ENCODE measurements at regions not wholly inside any gene's neighbourhood (a gene's known extent, or its start where the extent isn't known, plus 50 kb on each side); places are given as distances from the start of the nearest gene placed in this dataset.

DNA sequence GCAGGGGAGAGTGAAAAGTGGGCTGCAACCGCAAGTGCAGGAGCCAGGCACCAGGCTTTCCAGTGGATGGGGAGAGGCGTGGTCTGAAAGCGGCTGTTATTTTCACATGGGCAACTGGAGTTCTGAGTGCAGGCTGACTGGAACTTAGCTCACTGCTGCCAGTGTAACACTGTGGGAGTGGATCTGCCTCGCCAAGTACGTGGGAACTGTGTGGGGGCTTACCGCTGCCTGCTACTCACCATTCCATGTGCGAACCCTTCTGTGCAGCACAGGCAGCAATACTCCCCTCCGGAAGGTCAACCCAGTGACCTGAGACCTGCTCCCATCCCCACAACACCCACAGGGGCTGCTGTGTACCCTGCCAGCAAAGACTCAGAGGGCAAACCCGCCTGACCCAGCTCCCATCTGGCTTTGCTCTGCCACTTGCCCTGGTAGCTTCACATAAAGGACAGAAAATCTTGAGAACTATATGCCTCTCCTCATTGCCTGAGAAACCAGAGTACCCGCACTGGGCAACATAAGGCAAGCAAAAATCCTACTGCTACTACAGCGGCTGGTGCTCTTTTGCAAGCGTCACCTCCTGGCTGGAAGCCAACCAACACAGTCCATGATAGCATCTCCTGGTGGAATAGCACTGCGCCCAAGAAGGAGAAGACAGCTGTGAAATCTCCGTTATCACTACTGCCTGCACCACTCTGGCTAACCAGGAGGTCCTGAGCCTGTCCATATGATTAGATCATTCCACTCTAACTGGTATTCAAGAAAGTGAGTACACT is 54.4 kb upstream of the SIRPG start:
- ChIA-PET POLR2A (no interaction called here), CTCF (interaction anchor here (0.5 kb wide), 1 partner anchor 46 kb away, joined by 3 read pairs; no protein-coding TSS in a partner anchor)
- TF ChIP-seq ARNT (IDR thresholded peaks at IDR 0.05) (no peak), FOXK2 (IDR thresholded peaks at IDR 0.05) (no peak), LEF1 (IDR thresholded peaks at IDR 0.05; ENCODE audit: borderline replicate concordance) (no peak), L3MBTL2 (conservative IDR thresholded peaks at IDR 0.05) (no peak), FOXA1 (IDR thresholded peaks at IDR 0.05) (no peak), SP1 (IDR thresholded peaks at IDR 0.05) (no peak), ELF4 (IDR thresholded peaks at IDR 0.05) (no peak), HDGF (IDR thresholded peaks at IDR 0.05; ENCODE audit: borderline replicate concordance) (no peak), BHLHE40 (IDR thresholded peaks at IDR 0.05; ENCODE audit: borderline replicate concordance) (no peak), FOXM1 (IDR thresholded peaks at IDR 0.05; ENCODE audit: borderline replicate concordance) (no peak), SUZ12 (IDR thresholded peaks at IDR 0.05) (no peak), TARDBP (IDR thresholded peaks at IDR 0.05) (no peak), ZNF384 (IDR thresholded peaks at IDR 0.05) (no peak), NFRKB (IDR thresholded peaks at IDR 0.05) (no peak), CTBP1 (IDR thresholded peaks at IDR 0.05; ENCODE audit: borderline replicate concordance) (no peak)
- TF ChIP-seq, protein P1, sequence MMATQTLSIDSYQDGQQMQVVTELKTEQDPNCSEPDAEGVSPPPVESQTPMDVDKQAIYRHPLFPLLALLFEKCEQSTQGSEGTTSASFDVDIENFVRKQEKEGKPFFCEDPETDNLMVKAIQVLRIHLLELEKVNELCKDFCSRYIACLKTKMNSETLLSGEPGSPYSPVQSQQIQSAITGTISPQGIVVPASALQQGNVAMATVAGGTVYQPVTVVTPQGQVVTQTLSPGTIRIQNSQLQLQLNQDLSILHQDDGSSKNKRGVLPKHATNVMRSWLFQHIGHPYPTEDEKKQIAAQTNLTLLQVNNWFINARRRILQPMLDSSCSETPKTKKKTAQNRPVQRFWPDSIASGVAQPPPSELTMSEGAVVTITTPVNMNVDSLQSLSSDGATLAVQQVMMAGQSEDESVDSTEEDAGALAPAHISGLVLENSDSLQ (IDR thresholded peaks at IDR 0.05) = no peak
- DNase-seq (ENCODE audit: extremely low spot score) = no peak

DNA sequence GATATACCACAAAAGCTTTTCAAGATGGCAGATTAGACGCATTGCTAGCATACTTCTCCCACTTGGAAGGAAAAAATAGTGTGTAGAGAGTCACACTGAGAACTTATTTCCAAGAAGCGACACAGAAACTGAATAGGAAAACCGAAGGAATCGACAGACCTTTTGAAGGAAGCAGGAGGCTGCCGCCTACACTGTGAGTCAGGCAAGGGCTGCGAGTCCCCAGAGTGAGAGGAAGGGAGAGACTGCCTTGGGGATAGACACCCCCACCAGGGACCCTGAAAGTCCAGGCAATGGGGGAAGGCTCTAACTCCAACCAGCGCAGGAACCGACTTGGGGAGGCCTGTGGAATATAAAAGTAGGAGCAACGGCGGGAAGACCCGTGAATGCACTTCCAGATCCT is 53.7 kb upstream of the SIRPG start:
- DNase-seq (ENCODE audit: extremely low spot score) = no peak
- ChIA-PET POLR2A (no interaction called here), CTCF (no interaction called here)
- TF ChIP-seq LEF1 (IDR thresholded peaks at IDR 0.05; ENCODE audit: borderline replicate concordance) (no peak), ELF4 (IDR thresholded peaks at IDR 0.05) (no peak), HDGF (IDR thresholded peaks at IDR 0.05; ENCODE audit: borderline replicate concordance) (no peak), FOXA1 (IDR thresholded peaks at IDR 0.05) (no peak), L3MBTL2 (conservative IDR thresholded peaks at IDR 0.05) (no peak), FOXK2 (IDR thresholded peaks at IDR 0.05) (no peak), SUZ12 (IDR thresholded peaks at IDR 0.05) (no peak), ZNF384 (IDR thresholded peaks at IDR 0.05) (no peak), NFRKB (IDR thresholded peaks at IDR 0.05) (no peak), CTBP1 (IDR thresholded peaks at IDR 0.05; ENCODE audit: borderline replicate concordance) (no peak)

DNA sequence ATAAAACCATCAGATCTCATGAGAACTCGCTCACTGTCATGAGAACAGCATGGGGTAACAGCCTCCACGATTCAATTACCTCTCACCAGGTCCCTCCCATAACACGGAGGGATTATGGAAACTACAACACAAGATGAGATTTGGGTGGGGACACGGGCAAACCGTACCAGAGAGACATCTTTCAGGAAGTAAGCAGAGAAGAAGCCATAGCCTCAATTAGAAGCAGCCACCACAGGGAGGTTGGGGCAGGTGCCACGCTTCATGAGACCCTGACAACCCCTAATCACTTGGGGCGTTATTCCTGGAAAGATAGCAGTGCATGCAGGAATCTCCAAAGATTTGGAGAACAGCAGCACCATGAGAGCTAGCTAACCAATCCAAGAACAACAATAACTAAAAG is 52.9 kb upstream of the SIRPG start:
- no peak for DNase-seq (ENCODE audit: extremely low spot score)
- CTCF ChIA-PET = no interaction called here

DNA sequence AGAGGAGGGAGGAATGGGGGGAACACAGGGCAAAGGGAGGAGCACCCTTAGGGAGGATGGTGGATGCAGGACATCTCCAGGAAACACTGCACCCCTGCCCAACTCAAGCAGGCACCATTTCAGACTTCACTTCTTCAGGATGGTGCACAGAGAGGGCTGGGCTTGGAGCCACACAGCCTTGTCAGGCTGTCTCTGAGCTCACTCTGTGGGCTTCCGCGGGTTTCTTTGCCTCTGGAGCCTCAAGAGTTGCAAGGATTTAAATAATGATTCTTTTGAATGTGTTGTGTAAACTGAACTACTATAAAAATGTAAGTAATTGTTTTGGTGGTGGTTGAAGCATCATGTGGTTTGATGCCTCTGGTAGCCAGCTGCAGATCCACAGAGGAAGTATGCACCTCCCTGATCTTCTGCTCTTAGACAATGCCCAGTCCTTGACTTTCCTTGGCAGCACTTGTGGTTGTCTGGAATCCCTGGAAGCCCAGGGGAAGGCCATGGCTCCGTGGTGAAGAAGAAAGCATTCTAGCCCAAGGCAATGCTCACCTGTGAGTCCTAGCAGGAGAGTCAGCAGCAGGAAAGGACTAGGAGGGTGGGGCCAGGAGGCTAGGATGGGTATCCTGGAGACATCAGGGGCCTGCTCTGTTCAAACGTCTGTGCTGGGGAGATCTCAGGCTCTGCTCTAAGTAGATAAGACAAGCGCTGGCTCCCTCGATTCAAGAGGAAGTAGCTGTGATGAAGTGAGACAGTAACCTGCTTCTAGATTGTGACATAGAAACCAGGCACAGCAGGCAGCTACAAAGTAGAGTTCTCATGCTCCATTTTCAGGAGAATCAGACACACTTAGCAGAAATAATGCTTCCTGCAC is 50.2 kb upstream of the SIRPG start:
- TF ChIP-seq FOXM1 (IDR thresholded peaks at IDR 0.05; ENCODE audit: borderline replicate concordance) = no peak
- no peak for TF ChIP-seq FOXK2 (IDR thresholded peaks at IDR 0.05)
- CTCF ChIA-PET = no interaction called here
- no peak for DNase-seq (ENCODE audit: extremely low spot score)
- POLR2A ChIA-PET = no interaction called here

More for the DNA sequence above, 52.9 kb upstream of the SIRPG start:
- POLR2A ChIA-PET = no interaction called here
- TF ChIP-seq FOXM1 (IDR thresholded peaks at IDR 0.05; ENCODE audit: borderline replicate concordance) (no peak), SUZ12 (IDR thresholded peaks at IDR 0.05) (no peak), TARDBP (IDR thresholded peaks at IDR 0.05) (no peak), LEF1 (IDR thresholded peaks at IDR 0.05; ENCODE audit: borderline replicate concordance) (no peak), BHLHE40 (IDR thresholded peaks at IDR 0.05; ENCODE audit: borderline replicate concordance) (no peak), ZNF384 (IDR thresholded peaks at IDR 0.05) (no peak), L3MBTL2 (conservative IDR thresholded peaks at IDR 0.05) (no peak), FOXA1 (IDR thresholded peaks at IDR 0.05) (no peak), CTBP1 (IDR thresholded peaks at IDR 0.05; ENCODE audit: borderline replicate concordance) (no peak), NFRKB (IDR thresholded peaks at IDR 0.05) (no peak), HDGF (IDR thresholded peaks at IDR 0.05; ENCODE audit: borderline replicate concordance) (no peak), FOXK2 (IDR thresholded peaks at IDR 0.05) (no peak), ARNT (IDR thresholded peaks at IDR 0.05) (no peak), ELF4 (IDR thresholded peaks at IDR 0.05) (no peak), SP1 (IDR thresholded peaks at IDR 0.05) (no peak)
- TF ChIP-seq, protein P1 (IDR thresholded peaks at IDR 0.05) = no peak

Measured in HEK293T (cell line).